DOHH2 (cell line): ENCODE measurements at regions not wholly inside any gene's neighbourhood (a gene's known extent, or its start where the extent isn't known, plus 50 kb on each side); places are given as distances from the start of the nearest gene placed in this dataset.

Experiments used
- H3F3A ChIP-seq: fragments of 200-600 bp; sonication (generic), shearing (Covaris generic); 2 replicates; pipeline ENCODE4 v1.6.0; 2016; ENCODE audit warnings: antibody characterized with exemption, mild to moderate bottlenecking; ENCODE audit not compliant: control insufficient read depth, insufficient read depth
- H3K27ac ChIP-seq: fragments of 200-600 bp; sonication (generic); 2 replicates; pipeline ENCODE4 v1.5.1; 2014; ENCODE audit warnings: low read depth, mild to moderate bottlenecking, low read length, moderate library complexity
- H3K27me3 ChIP-seq: fragments of 200-600 bp; sonication (generic); 2 replicates; pipeline ENCODE4 v1.6.1; 2014; ENCODE audit warnings: mild to moderate bottlenecking, low read length, mixed read lengths; ENCODE audit not compliant: control insufficient read depth
- H3K36me3 ChIP-seq: fragments of 200-600 bp; sonication (generic); 2 replicates; pipeline ENCODE4 v1.6.1; 2014; ENCODE audit warnings: mild to moderate bottlenecking, low read length, moderate library complexity, mixed read lengths; ENCODE audit not compliant: control insufficient read depth
- H3K4me1 ChIP-seq: fragments of 200-600 bp; sonication (generic); 2 replicates; pipeline ENCODE4 v1.6.1; 2014; ENCODE audit warnings: mild to moderate bottlenecking, low read length, mixed read lengths; ENCODE audit not compliant: control insufficient read depth
- H3K4me2 ChIP-seq: fragments of 200-600 bp; sonication (generic); 2 replicates; pipeline ENCODE4 v1.6.0; 2014; ENCODE audit warnings: mild to moderate bottlenecking, low read length, moderate library complexity
- H3K4me3 ChIP-seq: fragments of 200-600 bp; sonication (generic); 2 replicates; pipeline ENCODE4 v1.5.1; 2014; ENCODE audit warnings: mild to moderate bottlenecking, low read length, mixed read lengths
- H3K79me2 ChIP-seq: fragments of 200-600 bp; sonication (generic); 2 replicates; pipeline ENCODE4 v1.6.1; 2014; ENCODE audit warnings: mild to moderate bottlenecking, low read length, mixed read lengths; ENCODE audit not compliant: control insufficient read depth
- H3K9me2 ChIP-seq: fragments of 200-600 bp; sonication (generic); replicated peaks from 2 replicates; pipeline ENCODE4 v1.6.1; 2014; ENCODE audit warnings: mild to moderate bottlenecking, low read length, mixed read lengths; ENCODE audit not compliant: control insufficient read depth
- H3K9me3 ChIP-seq: fragments of 200-600 bp; sonication (generic); 2 replicates; pipeline ENCODE4 v1.6.1; 2014; ENCODE audit warnings: antibody characterized with exemption, low read length, mixed read lengths; ENCODE audit not compliant: control insufficient read depth, insufficient read depth
- H4K20me1 ChIP-seq: fragments of 200-600 bp; sonication (generic); 2 replicates; pipeline ENCODE4 v1.6.0; 2014; ENCODE audit warnings: low read depth, mild to moderate bottlenecking, antibody characterized with exemption, low read length, moderate library complexity; ENCODE audit not compliant: control insufficient read depth, insufficient read depth
- EZH2phosphoT487 ChIP-seq: fragments of 200-600 bp; sonication (generic); IDR thresholded peaks from 2 replicates; pipeline ENCODE4 v1.6.1; 2017; ENCODE audit warnings: borderline replicate concordance, mild to moderate bottlenecking, antibody characterized with exemption, low read length, moderate library complexity, mixed read lengths
- TF ChIP-seq, protein P1 (sequence below): fragments of 200-600 bp; sonication (generic); IDR thresholded peaks from one replicate; pipeline ENCODE4 v1.5.1; 2014; ENCODE audit warnings: antibody characterized with exemption, mild to moderate bottlenecking, low read depth, low read length; ENCODE audit not compliant: poor library complexity, severe bottlenecking

GRCh38 chr11:45544826-45545225 is 120.6 kb downstream of the CHST1 start:
- no peak for TF ChIP-seq EZH2phosphoT487
- TF ChIP-seq, protein P1, sequence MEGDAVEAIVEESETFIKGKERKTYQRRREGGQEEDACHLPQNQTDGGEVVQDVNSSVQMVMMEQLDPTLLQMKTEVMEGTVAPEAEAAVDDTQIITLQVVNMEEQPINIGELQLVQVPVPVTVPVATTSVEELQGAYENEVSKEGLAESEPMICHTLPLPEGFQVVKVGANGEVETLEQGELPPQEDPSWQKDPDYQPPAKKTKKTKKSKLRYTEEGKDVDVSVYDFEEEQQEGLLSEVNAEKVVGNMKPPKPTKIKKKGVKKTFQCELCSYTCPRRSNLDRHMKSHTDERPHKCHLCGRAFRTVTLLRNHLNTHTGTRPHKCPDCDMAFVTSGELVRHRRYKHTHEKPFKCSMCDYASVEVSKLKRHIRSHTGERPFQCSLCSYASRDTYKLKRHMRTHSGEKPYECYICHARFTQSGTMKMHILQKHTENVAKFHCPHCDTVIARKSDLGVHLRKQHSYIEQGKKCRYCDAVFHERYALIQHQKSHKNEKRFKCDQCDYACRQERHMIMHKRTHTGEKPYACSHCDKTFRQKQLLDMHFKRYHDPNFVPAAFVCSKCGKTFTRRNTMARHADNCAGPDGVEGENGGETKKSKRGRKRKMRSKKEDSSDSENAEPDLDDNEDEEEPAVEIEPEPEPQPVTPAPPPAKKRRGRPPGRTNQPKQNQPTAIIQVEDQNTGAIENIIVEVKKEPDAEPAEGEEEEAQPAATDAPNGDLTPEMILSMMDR, result no peak

DNA sequence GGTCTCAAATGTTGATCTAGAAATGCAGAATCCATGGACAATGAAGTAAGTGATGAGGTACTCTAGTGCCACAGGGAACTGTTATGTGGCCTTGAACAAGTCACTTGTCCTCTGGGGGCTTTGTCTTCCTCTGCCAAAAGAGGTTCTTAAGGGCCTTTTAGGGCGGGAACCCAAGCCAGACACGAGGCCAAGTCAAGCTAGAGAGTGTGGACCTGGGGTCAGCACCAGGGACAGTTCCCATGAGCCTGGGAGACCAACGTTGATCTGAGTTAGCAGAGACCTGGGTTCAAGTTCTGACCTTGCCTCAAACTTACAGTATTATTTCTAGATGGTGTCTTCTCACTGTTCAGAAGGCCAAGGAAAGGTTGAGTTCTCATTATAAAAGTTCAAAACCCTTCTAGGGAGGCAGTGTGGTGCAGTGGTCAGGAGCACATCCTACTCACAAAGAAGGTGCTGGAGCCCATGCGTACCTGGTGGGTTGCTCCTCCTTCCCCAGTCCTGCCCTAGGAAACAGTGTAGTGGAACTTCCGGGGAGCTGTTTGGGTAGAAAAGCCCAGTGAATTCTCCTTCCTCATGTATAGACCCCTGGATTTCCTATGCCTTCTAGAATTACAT is 121.5 kb downstream of the CHST1 start:
- H3K79me2 ChIP-seq, result no peaks in the 10 kb centered on the region
- TF ChIP-seq, protein P1, result no peak
- no peak for TF ChIP-seq EZH2phosphoT487
- peaks cover 3% of the 10 kb centered on the region; the same call in 1 of the 2 replicates for H3K27me3 ChIP-seq
- H3K4me3 ChIP-seq, result no peak overlapping the region
- no peaks in the 10 kb centered on the region for H3F3A ChIP-seq
- H4K20me1 ChIP-seq, result no peaks in the 10 kb centered on the region
- no peaks in the 10 kb centered on the region for H3K4me1 ChIP-seq
- H3K36me3 ChIP-seq, result no peaks in the 10 kb centered on the region
- H3K27ac ChIP-seq, result no peak overlapping the region
- no peak overlapping the region for H3K4me2 ChIP-seq
- no peaks in the 10 kb centered on the region for H3K9me2 ChIP-seq
- H3K9me3 ChIP-seq, result no peaks in the 10 kb centered on the region

More at GRCh38 chr11:45544826-45545225, 120.6 kb downstream of the CHST1 start:
- Histone ChIP-seq H3K27ac (no peak overlapping the region), H3K36me3 (no peaks in the 10 kb centered on the region), H4K20me1 (no peaks in the 10 kb centered on the region), H3F3A (no peaks in the 10 kb centered on the region), H3K4me2 (no peak overlapping the region), H3K9me2 (no peaks in the 10 kb centered on the region), H3K9me3 (no peaks in the 10 kb centered on the region), H3K79me2 (no peaks in the 10 kb centered on the region), H3K4me3 (no peak overlapping the region), H3K4me1 (no peaks in the 10 kb centered on the region), H3K27me3 (peaks cover 3% of the 10 kb centered on the region; the same call in 1 of the 2 replicates)

DNA sequence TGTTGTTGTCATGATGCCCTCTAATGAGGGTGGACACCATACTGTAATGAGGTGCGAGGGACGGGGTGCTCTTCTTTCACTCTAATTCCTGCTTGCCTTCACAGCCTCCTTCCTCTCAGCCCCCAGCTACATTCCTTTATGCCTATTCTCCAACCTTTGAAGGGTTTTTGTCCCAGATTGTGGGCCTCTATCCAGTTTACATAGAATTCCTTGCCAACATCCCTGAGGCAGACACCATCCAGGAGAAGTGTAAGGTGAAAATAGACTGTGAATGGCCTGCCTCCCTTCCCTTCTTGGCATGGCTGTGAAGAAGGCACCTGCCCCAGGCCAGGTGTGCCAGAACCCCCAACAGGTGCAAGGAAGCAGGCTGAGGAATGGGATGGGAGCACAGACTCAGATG is 122.3 kb downstream of the CHST1 start:
- Histone ChIP-seq H3K9me2 (no peaks in the 10 kb centered on the region), H3K27me3 (peaks cover 3% of the 10 kb centered on the region; the same call in 1 of the 2 replicates), H4K20me1 (no peaks in the 10 kb centered on the region), H3K9me3 (no peaks in the 10 kb centered on the region), H3K27ac (no peak overlapping the region), H3K4me2 (no peak overlapping the region), H3K36me3 (no peaks in the 10 kb centered on the region), H3F3A (no peaks in the 10 kb centered on the region), H3K79me2 (no peaks in the 10 kb centered on the region), H3K4me3 (no peak overlapping the region), H3K4me1 (no peaks in the 10 kb centered on the region)
- TF ChIP-seq, protein P1, result no peak
- TF ChIP-seq EZH2phosphoT487, result no peak
